Panc1 (cell line): ENCODE measurements at regions not wholly inside any gene's neighbourhood (a gene's known extent, or its start where the extent isn't known, plus 50 kb on each side); places are given as distances from the start of the nearest gene placed in this dataset.

ENCODE experiments used
- ATAC-seq: fragments of 200-7000 bp; cut with Tn5 transposase; 2 replicates; pipeline ENCODE4 v1.9.1; 2020; ENCODE audit warnings: mild to moderate bottlenecking, moderate library complexity
- BruUV-seq: library from RNA; stranded (reverse); fragments of 400-500 nt; replicated peaks from 2 replicates; lab custom pipeline; 2021; lab: Mats Ljungman, UMichigan
- CTCF ChIA-PET: fragments of 300-600 bp; sonication (Branson Sonifier 250); formaldehyde crosslinking; loops from one replicate; lab custom pipeline; 2022; ENCODE audit warnings: antibody characterized with exemption; lab: Charles Lee
- POLR2A ChIA-PET: fragments of 300-600 bp; sonication (Branson Sonifier 250); formaldehyde crosslinking; loops from one replicate; lab custom pipeline; 2022; ENCODE audit warnings: antibody characterized with exemption; lab: Charles Lee
- DNase-seq: peaks from one replicate; pipeline ENCODE4 v3.0.0-alpha.2; 2010; ENCODE audit warnings: low read depth, low spot score
- H3K27ac ChIP-seq: 2 replicates; pipeline ENCODE4 v1.5.1; 2011; ENCODE audit warnings: mild to moderate bottlenecking, low read length, inconsistent platforms
- H3K27me3 ChIP-seq: fragments of 200-500 bp; sonication (Bioruptor generic); 2 replicates; pipeline ENCODE4 v1.6.0; 2014; ENCODE audit warnings: low read length, inconsistent platforms; ENCODE audit not compliant: control insufficient read depth, insufficient read depth
- H3K36me3 ChIP-seq: fragments of 200-500 bp; sonication (Bioruptor generic); 2 replicates; pipeline ENCODE4 v1.5.1; 2014; ENCODE audit warnings: inconsistent platforms, mild to moderate bottlenecking, low read length, moderate library complexity; ENCODE audit not compliant: control insufficient read depth, insufficient read depth
- H3K4me1 ChIP-seq: 2 replicates; pipeline ENCODE4 v1.5.1; 2011; ENCODE audit warnings: inconsistent platforms, mild to moderate bottlenecking, low read length, moderate library complexity; ENCODE audit not compliant: control insufficient read depth, insufficient read depth
- H3K4me3 ChIP-seq, 2 experiments: 2 replicates each; pipeline ENCODE4 v1.5.1; 2011 to 2012; ENCODE audit warnings: low read depth in 2 of 2, low read length in 2 of 2, mild to moderate bottlenecking in 2 of 2, inconsistent platforms in 1 of 2, moderate library complexity in 1 of 2
- H3K9me3 ChIP-seq: fragments of 200-500 bp; sonication (Bioruptor generic); 2 replicates; pipeline ENCODE4 v1.5.1; 2014; ENCODE audit warnings: low read depth, mild to moderate bottlenecking, inconsistent platforms, low read length, moderate library complexity; ENCODE audit not compliant: control insufficient read depth, insufficient read depth
- POLR2AphosphoS5 ChIP-seq: IDR thresholded peaks from 2 replicates; pipeline ENCODE4 v1.6.1; 2012; ENCODE audit warnings: mild to moderate bottlenecking, low read depth, low read length, moderate library complexity
- SIN3A ChIP-seq: IDR thresholded peaks from 2 replicates; pipeline ENCODE4 v1.6.1; 2012; ENCODE audit warnings: low read depth, mild to moderate bottlenecking, low read length, moderate library complexity, borderline replicate concordance; ENCODE audit not compliant: insufficient read depth
- TCF7L2 ChIP-seq: IDR thresholded peaks from 2 replicates; pipeline ENCODE4 v1.6.1; 2011; ENCODE audit warnings: mild to moderate bottlenecking, low read depth, low read length, inconsistent platforms
- in situ Hi-C: cut with HindIII; loops from 2 replicates; pipeline ENCODE4 v1.10.0; 2016; ENCODE audit warnings: low sequenced_read_pairs, low pct_unique_long_range_greater_than_20kb
- intact Hi-C: fragments of 100-400 bp; cut with micrococcal nuclease; formaldehyde crosslinking; loops from one replicate; pipeline ENCODE4 v1.10.0; 2022; ENCODE audit not compliant: unreplicated experiment
- TF ChIP-seq, protein P1 (sequence below): fragments of 450-650 bp; IDR thresholded peaks from 2 replicates; pipeline ENCODE4 v1.5.1; 2017; ENCODE audit warnings: mild to moderate bottlenecking
- TF ChIP-seq, protein P2 (sequence below), 2 experiments: IDR thresholded peaks; 2 replicates each; pipeline ENCODE4 v1.6.1; 2011 to 2012; ENCODE audit warnings: low read depth in 2 of 2, control low read depth in 1 of 2, low read length in 1 of 2, mild to moderate bottlenecking in 1 of 2, moderate library complexity in 1 of 2; ENCODE audit not compliant: insufficient read depth in 1 of 2

DNA sequence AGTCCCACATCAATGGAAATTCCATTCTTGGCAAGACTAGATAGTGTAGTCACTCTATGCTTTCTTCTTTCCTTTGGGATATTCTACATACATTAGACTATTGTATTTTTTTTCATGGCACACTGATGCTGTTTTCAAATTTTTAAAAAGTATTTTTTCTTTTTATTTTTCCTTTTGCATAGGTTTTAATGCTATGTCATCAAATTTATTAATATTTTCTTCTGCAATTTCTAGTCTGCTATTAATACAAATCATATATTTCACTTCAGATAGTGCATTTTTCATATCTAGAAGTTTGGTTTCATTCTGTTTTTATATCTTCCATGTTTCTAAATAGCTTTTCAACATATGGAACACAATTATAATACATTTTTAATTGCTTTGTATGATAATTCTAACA is 2050.1 kb upstream of the PRR20A start:
- no peaks in the 10 kb centered on the region for H3K9me3 ChIP-seq
- H3K27me3 ChIP-seq: no peaks in the 10 kb centered on the region
- no peak overlapping the region for H3K27ac ChIP-seq
- BruUV-seq: no TSS peak
- in situ Hi-C loops: no loop called here
- TF ChIP-seq TCF7L2 (no peak), SIN3A (no peak), POLR2AphosphoS5 (no peak)
- TF ChIP-seq, protein P1, sequence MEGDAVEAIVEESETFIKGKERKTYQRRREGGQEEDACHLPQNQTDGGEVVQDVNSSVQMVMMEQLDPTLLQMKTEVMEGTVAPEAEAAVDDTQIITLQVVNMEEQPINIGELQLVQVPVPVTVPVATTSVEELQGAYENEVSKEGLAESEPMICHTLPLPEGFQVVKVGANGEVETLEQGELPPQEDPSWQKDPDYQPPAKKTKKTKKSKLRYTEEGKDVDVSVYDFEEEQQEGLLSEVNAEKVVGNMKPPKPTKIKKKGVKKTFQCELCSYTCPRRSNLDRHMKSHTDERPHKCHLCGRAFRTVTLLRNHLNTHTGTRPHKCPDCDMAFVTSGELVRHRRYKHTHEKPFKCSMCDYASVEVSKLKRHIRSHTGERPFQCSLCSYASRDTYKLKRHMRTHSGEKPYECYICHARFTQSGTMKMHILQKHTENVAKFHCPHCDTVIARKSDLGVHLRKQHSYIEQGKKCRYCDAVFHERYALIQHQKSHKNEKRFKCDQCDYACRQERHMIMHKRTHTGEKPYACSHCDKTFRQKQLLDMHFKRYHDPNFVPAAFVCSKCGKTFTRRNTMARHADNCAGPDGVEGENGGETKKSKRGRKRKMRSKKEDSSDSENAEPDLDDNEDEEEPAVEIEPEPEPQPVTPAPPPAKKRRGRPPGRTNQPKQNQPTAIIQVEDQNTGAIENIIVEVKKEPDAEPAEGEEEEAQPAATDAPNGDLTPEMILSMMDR: no peak
- TF ChIP-seq, protein P2, sequence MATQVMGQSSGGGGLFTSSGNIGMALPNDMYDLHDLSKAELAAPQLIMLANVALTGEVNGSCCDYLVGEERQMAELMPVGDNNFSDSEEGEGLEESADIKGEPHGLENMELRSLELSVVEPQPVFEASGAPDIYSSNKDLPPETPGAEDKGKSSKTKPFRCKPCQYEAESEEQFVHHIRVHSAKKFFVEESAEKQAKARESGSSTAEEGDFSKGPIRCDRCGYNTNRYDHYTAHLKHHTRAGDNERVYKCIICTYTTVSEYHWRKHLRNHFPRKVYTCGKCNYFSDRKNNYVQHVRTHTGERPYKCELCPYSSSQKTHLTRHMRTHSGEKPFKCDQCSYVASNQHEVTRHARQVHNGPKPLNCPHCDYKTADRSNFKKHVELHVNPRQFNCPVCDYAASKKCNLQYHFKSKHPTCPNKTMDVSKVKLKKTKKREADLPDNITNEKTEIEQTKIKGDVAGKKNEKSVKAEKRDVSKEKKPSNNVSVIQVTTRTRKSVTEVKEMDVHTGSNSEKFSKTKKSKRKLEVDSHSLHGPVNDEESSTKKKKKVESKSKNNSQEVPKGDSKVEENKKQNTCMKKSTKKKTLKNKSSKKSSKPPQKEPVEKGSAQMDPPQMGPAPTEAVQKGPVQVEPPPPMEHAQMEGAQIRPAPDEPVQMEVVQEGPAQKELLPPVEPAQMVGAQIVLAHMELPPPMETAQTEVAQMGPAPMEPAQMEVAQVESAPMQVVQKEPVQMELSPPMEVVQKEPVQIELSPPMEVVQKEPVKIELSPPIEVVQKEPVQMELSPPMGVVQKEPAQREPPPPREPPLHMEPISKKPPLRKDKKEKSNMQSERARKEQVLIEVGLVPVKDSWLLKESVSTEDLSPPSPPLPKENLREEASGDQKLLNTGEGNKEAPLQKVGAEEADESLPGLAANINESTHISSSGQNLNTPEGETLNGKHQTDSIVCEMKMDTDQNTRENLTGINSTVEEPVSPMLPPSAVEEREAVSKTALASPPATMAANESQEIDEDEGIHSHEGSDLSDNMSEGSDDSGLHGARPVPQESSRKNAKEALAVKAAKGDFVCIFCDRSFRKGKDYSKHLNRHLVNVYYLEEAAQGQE (IDR thresholded peaks at IDR 0.05; ENCODE audit: insufficient read depth in 1 of 2, low read depth in 2 of 2, low read length in 1 of 2): no peak
- ChIA-PET CTCF (no interaction called here), POLR2A (no interaction called here)
- no peak overlapping the region for H3K4me3 ChIP-seq
- intact Hi-C loops: no loop called here
- H3K4me1 ChIP-seq: no peaks in the 10 kb centered on the region
- ATAC-seq (no peak), DNase-seq (no peak)
- H3K36me3 ChIP-seq: no peaks in the 10 kb centered on the region

DNA sequence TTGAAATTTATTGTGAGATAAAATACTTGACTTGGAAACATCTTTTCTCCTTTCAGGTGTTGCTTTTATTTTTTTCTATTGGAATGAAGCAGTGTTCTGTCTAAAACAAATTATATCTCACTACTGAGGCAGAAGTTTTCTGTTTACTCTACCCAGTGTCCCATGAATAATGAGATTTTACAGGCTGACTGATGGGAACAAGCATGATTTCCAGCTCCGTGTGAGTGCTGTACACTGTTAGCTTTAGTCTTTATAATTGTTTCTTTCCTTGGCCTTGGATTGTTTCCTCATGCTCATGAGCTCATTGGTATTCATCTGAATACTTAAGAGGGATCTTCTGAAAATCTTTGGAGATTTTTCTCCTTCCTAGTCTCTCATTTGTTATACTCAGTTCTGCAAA is 2049.5 kb upstream of the PRR20A start:
- ATAC-seq (no peak), DNase-seq (no peak)
- no TSS peak for BruUV-seq
- no peaks in the 10 kb centered on the region for H3K27me3 ChIP-seq
- TF ChIP-seq POLR2AphosphoS5: no peak
- TF ChIP-seq SIN3A: no peak
- TF ChIP-seq, protein P1: no peak
- no peak for TF ChIP-seq TCF7L2
- TF ChIP-seq, protein P2 (IDR thresholded peaks at IDR 0.05; ENCODE audit: insufficient read depth in 1 of 2, low read depth in 2 of 2, low read length in 1 of 2): no peak
- no peaks in the 10 kb centered on the region for H3K9me3 ChIP-seq
- H3K4me3 ChIP-seq: no peak overlapping the region
- ChIA-PET POLR2A (no interaction called here), CTCF (no interaction called here)
- H3K36me3 ChIP-seq: no peaks in the 10 kb centered on the region
- intact Hi-C loops (no loop called here), in situ Hi-C loops (no loop called here)
- H3K4me1 ChIP-seq: no peaks in the 10 kb centered on the region
- no peak overlapping the region for H3K27ac ChIP-seq
